Skeletal muscle cell (primary cell): ENCODE measurements at regions not wholly inside any gene's neighbourhood (a gene's known extent, or its start where the extent isn't known, plus 50 kb on each side); places are given as distances from the start of the nearest gene placed in this dataset.
A peak's percentile ranks its signal among the peaks of the same experiment; 100 is the strongest.

Source experiments
- DNase-seq: peaks from one replicate; pipeline ENCODE4 v3.0.0-alpha.2; 2010; ENCODE audit warnings: low read depth
- H3K4me3 ChIP-seq: 2 replicates; pipeline ENCODE4 v1.5.1; 2011; ENCODE audit warnings: low read depth, mild to moderate bottlenecking, control low read depth, low read length, moderate library complexity

DNA sequence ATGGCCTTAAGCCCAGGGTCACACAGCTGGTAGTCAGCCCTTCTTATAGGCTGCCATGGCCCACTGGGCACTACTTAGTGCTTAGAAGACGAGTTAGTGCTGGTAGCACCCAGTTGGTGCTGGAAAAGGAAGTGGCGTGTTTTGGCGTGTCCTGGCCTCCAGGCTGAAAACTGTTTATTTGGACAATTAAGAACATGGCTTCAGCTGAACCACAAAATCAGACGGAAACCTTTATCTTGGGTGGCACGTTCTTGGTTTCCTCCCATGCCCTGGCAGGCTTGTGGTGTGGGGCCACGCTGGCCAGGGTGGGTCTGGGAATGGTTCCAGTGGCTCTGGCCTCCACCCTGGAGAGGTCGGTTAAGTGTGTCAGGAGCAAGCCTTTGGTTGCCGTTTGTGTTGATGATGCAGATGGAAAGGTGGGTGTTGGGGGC, 141.5 kb upstream of the HAAO start:
- no peak for DNase-seq
- H3K4me3 ChIP-seq = no peak overlapping the region

DNA sequence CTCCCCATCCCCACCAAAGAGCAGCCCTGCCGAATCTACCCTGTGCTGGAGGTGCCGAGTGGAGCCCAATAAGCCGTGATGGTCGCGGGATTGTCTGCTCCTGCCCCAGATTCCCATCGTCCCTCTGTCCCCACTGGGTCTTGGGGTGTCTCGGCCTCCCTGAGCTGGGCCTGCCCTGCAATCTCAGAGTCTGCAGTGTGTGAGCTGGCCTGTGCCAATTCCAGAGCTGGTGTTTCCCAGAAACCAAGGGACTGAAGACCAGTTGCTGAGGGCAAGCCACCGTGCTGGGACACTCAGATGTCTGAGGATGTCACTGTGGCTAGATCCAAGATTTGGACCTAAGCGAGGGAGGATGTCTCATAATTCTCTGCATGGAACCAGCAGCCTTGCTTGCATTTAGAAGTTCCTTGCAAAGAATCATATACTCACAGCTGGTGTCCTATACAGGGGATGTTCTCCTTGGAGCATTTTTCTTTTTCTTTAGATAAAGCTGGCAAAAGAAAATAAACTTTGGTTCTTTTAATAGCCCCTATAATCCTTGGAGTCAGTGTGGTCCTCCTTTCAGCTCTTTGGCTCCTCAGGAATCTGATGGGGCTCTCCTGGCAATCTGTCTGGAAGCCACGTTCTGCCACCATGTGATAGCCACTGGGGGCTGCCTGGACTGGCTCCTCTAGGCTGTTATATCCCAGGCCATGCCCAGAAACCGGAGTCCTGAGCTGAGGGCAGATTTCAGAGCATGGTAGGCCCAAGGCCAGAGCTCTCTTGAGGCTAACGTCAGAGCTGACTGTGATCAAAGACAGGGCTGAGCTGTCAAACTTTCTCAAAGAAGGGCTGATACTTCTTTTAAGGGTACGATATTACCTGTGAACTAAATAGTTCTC, 140.1 kb upstream of the HAAO start:
- no peak overlapping the region for H3K4me3 ChIP-seq
- DNase-seq = no peak

DNA sequence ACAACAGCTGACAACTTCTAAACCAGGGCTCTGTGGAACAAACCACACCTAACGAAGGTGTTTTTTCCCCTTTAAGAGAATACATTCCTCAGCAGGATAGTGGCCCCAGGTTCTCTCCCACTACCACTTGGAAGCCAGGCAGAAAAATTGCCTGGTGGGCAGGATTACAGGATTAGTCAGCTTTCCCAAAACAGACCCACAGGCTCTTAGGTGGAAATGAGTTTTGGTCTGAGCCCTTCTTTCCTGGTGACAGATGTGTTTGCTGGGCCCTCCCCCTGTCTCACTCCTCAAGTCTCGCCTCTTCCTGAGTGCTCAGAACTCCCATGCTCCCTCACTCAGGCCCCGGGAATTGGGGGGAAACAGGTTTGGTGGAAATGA, 139.4 kb upstream of the HAAO start:
- DNase-seq = no peak

DNA sequence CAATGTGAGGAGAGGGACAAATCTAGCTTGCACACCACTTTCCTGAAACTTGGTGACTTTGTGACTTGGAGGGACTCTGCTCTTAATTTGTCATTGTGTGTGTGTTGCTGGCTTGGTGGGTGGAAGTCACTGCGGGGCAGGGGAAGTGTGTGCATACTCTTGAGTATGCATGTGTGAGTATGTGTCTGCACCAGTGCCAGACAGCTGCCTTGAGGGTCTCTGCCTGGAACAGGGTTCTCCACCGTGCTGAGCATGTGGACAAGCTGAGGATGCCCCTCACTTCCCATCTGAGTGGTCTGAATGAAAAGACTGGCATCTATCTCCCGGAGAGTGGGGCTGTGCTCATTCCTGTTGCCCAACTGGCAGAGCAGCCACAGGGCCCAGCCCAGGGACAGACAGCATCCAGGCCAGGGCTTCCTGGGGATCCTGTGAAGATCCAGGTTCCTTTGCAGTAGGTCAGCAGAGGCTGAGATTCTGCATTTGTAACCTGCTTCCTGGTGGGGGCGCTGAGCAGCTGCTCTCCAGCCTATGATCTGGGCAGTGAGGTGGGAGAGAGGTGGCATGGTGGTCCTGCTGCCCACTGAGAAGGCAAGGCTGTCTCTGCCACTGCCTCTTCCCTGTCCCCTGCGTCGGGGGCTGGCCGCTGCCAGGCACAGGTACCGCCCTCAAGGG, 138.9 kb upstream of the HAAO start:
- DNase-seq = no peak
- H3K4me3 ChIP-seq = no peak overlapping the region

More for the DNA sequence above, 139.4 kb upstream of the HAAO start:
- no peak overlapping the region for H3K4me3 ChIP-seq

DNA sequence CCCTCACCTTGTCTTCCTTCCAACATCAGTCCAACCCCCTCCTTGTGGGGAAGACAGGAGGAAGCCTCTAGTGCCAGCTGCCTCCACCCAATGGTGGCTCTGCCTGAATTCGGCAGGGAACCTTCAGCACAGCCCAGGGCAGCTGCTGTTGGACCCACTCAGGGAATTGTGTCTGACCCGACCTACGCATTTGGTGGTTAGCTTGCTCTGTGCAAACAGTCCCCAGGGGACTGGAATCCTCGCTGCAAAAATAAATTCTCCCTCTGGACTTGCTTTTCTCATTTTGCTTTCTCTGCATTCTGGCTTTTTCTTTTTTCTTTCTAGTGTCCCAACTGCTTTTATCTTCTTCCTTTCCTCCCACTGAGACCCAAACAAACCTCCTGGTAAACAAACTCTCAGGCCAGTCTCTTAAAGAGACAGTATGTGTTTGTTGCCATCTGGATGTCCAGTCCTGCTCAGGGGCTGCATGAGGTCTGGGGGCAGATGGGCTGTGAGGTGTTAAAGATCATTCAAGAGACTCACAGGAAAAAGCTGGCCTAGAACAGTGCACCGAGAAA, 137.7 kb upstream of the HAAO start:
- DNase-seq = peak; percentile 86
- no peak overlapping the region for H3K4me3 ChIP-seq

DNA sequence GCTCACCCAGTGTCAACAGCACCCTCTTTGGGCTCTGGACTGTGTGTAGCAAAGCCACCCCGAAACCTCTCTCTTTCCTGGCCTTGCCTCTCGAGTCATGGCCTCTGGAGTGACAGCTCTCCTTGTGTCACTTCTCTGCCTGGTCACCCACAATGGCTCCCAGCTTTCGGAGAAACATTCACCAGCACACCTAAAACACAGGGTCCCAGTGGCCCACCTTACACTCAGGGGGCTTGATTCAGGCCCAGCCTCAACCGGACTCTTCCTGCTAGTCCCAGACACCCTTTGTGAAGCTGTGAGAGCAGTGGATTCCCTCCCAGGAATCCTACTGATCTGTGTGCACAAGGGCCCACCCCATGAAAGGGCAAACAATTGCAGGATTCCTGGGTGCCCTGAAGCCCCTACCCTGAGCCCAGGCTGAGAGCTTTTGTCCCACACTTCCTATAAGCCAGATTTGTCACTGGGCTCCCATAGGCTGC, 137.2 kb upstream of the HAAO start:
- H3K4me3 ChIP-seq = no peak overlapping the region
- no peak for DNase-seq

DNA sequence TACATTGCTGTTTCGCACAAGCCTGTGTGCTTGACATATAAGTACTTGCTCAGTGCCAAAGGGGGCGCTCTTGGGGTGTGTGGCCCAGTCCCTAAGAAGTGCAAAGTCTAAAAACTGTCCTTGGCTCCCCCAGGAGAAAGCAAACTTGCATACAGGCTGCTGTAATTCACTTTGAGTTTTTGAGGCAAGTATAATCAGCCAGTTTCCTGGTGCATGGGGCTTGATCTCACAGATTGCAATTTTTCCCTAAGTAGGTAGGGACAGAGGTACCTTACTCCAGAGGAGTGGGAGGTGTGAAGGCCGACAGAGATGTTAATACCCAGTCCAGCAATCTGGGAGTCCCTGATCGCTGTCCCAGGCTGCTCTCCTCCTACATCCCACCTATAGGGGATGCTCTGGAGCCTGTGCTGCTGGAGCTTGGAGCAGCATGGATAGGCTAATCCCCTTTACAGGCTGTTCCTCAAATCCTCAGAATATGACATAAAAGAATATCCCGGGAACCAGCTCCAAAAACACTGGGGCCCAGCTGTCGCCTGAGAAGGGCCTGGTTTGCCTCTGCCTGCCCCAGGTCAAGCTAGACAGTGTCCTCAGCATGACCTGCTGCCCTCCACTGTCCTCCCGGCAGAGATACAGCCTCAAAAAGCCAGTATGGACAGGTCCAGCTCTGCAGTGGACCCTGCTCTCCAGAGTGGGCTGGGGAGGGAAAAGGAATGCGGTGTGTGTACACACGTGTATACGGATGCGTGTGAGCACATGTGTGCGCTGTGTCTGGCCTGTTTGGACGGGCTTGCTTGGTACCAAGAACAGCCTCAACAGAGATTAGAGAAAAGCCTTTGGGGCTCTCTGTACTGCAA, 136.5 kb upstream of the HAAO start:
- DNase-seq = no peak
- no peak overlapping the region for H3K4me3 ChIP-seq

DNA sequence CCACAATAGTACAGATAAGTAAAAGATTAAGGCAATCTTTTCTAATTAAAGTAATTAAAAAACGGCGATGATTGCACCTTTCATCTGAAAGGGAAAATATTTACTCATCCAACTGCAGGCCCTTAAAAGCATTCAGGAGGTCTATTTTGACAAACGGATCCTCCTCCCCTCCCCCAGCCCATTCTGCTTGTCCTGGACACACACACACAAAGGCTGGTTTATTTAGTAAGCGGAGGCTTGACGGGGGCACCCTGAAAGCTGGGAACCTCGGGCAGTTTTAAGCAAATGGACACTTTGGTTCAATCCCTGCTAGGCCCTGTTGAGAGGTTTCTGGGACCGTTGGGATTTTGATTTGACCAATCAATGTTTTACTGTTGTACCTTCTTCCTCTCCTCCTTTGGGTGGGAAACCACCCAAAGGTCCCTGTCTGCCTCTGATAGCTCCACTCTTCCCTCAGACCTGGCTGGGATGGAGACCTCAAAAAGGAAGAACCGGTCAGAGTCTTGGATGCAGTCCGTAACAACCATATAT, 135.8 kb upstream of the HAAO start:
- DNase-seq = no peak

DNA sequence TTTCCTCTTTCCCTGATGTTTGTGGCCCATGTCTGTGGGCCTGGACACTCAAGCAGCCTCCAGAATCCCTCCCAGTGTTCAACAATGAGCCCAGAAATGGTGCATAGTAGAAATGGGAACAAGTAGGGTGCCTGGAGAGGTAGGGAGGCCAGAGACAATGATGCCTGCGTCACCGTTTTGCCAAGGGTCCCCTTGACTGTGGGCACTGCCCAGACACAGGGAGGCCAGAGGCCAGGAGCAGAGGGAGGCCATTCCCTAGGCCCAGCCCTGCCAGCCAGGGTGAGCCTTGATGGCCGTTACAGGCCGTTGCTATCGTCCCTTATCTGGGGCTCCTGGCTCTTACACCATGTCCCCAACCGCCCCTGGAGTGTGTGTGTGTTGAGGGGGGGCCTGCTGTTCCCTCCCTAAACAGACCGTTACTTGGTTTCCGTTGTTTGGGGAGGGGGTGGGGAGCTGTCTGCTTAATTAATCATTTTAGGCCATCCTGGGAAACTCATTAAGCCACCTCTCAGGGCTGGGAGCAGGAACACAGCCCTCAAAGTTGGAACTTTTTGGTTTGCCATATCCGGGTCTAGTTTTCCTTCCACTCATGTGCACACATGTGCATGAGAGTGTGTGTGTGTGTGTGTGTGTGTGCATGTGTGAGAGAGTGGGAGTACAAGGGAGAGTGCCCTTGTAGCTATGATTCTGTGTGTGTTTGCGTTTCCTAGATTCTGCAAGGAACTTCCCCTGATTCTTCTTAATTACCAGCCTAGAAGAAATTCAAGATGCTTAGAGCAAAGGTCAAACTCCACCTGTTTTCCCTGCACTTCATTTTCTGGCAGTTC, 135.2 kb upstream of the HAAO start:
- DNase-seq = no peak
- no peak overlapping the region for H3K4me3 ChIP-seq

More for the DNA sequence above, 135.8 kb upstream of the HAAO start:
- no peak overlapping the region for H3K4me3 ChIP-seq

DNA sequence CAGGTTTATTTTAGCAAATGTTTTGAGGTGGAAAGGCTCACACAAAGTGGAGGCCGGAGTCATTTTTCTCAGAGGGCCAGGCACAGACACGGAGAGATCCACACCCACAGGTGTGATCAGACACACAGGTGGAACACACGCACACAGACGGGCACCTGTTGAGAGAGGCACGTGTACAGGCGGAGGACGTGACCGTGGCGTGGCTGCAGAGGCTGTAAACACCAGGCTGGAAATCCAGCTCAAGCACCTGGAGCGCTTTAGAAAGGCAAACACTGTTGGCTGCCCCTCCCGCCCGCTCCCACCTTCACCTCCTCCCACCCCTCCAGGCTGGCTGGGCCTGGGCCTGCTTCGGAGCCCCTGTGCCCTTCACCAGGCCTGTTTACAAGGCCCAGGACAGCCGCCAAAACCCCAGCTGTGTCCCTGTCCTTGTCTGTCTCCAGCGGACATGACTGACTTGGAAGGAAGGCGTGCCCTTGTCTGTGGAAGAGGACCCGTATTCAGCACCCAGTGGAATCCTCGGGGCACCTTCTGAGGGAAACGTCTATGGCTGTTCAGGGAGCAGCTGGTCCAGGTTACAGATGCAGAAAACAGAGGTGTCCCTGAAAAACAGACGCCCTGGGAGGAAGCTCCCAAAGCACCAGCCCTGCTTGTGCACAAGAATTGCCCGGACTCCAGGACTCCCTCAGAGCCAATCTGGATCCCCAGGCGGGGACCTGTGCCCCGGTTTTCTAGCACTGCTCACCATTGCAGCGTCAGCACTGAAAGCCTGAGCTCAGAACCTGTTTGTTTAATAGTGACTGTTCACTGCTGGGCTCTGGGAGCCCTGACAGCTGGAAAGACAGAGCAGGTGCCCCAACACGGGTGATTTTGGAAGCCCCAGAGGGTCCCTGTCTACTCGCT, 134.3 kb upstream of the HAAO start:
- DNase-seq = no peak
- no peak overlapping the region for H3K4me3 ChIP-seq

DNA sequence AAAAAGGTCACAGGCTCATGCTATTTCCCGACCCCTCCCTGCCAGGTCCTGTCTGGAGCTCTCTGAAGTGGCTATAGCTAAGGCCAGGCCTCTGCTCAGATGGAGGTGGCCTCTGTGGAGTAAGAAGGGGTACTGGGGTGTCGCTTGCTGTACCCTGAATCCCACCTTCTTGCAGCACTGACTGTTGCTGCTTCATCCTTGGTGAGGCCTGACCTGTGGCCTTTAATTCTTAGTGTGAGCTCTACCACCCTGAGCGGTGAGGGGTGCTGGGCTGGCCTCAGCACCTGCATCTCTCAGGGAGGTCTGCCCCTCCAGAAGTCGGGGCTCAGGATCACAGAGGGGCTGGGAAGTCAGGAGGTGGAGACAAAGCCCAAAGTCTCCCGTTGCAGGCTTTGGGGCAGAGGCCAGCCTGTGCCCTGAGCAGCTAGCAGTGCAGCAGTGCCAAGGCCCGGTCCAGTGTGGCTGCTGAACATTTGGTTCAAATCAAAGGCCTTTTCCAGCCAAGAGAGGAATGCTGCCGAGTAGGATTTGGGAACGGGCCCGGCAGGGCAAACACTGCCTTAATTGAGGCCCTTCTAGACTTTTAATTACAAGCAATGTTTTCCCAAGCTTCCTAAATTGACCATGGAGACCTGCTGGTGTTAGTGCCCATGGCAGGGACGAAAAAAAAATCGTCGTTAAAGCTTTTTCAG, 133.5 kb upstream of the HAAO start:
- no peak overlapping the region for H3K4me3 ChIP-seq
- no peak for DNase-seq

DNA sequence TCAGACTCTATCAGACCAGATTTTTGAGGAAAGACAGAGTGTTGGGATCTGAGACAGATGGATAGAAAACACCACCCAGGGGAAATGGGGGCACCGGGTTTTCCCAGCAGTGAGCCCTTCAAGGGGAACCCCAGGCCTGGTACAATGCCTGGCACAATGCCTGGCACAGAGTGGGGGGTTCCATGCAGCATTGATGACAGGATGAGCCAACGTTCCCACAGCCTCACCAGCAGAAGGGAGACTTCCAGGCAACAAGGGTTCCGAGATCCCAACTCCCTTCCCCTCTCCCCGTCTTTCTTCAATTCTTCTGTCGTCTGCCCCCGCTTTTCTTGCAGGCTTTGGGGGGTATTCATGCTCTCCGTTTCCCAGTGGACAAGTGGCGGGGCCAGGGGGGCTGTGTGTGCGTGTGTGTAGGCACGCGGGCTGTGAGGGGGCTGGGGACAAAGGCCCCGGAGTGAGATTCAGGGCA, 132.1 kb upstream of the HAAO start:
- DNase-seq = peak; percentile 94
- no peak overlapping the region for H3K4me3 ChIP-seq

DNA sequence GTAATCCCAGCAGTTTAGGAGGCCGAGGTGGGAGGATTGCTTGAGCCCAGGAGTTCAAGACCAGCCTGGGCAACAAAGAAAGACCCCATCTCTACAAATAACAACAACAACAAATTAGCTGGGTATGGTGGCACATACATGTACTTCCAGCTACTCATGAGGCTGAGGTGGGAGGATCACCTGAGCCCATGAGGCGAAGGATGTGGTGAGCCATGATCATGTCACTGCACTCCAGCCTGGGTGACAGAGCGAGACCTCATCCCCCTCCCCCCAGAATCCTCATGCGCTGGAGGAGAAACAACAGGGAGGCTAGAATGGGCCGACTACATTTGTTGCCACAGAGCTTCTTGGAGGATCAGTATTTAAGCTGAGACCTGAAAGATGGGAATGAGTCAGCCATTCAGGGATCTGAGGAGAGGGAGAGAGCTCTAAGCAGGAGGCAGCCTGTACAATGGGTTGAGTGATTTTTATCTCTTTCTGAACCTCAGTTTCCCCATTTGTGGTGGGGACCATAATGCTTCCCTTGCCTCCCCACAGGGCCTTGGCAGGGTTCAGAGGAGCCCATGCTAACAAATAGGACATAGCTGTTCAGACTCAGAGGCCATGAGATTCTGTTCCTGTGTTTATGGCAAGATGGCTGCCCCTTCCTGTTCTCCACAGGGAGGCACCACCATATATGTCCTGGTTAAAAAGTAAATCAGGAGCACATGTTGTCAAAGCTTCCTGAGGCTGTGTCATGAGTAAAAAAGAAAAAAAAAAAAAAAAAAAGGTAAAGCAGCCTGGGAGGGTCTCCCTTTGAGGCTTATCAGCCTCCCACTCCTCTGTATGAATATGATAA, 131.4 kb upstream of the HAAO start:
- no peak for DNase-seq
- H3K4me3 ChIP-seq = no peak overlapping the region

DNA sequence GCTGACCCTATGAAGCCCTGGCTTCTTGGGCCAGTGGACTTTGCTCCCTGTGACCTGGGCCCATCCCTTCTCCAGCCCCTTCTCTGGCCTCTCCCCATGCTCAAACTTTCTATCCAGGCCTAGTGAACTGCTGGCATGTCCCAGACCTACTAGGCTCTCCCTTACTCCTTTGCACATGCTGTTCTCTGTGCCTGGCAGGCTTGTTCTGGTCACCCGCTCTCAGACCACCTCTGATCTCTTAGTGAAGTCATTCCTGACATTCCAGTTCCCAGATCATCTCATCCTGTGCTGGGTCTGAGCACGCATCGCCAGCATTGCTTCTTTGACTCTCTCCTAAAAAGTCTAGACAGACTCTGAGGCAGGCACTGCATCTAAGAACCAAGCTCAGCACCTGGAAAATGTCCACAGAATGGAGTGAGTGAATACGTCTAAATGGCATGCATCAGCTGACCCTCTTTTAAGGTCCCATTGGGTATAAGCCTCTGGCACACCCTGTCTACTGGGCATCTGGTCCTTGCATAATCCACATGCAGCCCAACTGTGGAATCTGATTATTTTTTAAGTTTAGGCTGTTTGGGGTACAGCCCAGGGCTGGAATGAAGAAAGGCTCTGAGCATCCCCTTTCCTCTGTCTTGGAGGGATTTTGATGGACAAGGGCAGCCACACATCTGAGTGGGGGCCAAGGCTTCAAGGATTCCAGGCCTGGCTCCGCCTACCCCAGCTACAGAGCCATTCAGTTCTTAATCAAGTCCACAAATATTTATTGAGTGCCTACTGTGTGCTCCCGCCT, 130.6 kb upstream of the HAAO start:
- no peak overlapping the region for H3K4me3 ChIP-seq
- peak; percentile 90 for DNase-seq

DNA sequence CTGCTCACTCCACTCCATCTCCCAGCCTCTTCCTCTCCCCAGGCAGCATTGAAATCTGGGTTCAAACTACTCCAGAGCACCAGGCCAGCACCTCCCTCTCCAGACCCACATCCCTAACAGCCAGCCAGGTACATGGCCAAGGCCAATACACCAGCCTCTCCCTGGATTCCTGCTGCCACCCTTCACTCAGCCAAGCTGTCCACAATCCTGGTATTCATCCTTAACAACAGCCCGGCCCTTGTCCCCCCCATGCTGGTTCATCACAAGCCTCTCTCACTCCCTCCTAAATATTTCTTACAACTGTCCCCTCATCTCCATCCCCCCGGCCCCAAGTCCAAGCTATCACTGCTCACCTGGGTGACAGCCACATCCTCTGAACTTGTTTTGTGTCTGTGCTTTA, 129.9 kb upstream of the HAAO start:
- no peak overlapping the region for H3K4me3 ChIP-seq
- DNase-seq = no peak
